ENCODE measurements at regions not wholly inside any gene's neighbourhood (a gene's known extent, or its start where the extent isn't known, plus 50 kb on each side); places are given as distances from the start of the nearest gene placed in this dataset.
"Not testable (repeated sequence)": the region's sequence is repeated elsewhere in the genome, so short reads cannot be mapped to it uniquely, and the experiment has no call there.

DNA sequence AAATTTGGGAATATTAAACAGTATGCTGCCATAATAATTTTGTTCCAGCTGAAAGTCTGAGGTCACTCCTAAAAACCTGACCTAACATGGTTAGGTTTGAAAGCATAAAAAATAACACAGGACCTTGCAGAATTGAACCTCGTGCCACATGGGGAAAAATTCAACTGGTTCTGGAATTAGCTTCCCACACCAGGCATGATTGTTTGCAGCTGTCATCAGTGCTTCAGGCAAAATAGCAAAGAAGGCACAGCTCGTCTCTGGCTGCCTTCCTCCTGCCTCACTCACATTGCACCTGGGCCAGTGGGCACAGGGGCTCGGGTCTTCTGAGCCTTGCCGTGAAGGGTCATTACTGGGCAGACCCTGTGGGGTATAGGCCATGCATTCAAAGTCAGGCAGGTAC, 153.8 kb upstream of the ARHGAP20 start:
- no peak for DNase-seq

DNA sequence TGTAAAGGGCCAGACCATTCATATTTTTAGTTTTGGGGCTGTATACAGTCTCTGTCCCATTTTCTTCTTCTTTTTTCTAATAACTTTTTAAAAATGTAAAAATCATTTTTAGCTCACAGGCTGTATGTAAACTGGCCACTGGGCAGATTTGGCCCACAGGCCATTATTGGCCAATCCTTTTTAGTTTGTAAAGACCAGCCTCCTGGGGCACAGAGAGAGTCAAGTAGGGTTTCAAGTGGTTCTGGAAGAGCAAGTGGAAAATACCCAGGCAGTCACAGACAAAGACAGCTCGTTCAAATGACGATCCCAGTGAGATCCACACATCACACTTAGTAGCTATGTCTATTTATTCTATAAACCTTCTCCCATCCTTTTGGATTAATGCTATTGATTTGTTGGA, 150.2 kb upstream of the ARHGAP20 start:
- no peak for DNase-seq

- DNase-seq, result no peak
These were observed 148.2 kb upstream of the ARHGAP20 start for GRCh38 chr11:110860461-110860860.

DNA sequence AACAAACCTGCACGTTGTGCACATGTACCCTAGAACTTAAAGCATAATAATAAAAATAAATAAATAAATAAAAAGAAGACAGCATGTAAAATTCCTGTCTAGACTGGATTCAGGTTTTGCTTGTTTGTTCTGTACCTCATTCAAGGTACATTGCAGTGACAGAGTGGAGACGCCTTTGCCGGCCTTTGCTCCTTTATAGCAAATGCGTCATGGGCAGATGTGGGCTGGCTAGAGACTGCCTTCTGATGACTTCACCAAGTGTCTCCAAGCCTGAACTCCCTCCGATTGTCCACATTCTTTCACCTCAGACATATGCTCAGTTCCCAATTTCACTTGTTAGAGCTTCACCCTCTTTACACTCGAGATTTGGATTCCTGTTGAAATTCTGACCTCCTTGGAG, 147.8 kb upstream of the ARHGAP20 start:
- no peak for DNase-seq

- DNase-seq, result no peak
These were observed 147.1 kb upstream of the ARHGAP20 start for GRCh38 chr11:110859240-110859840.

- DNase-seq, result no peak
These were observed 146.3 kb upstream of the ARHGAP20 start for GRCh38 chr11:110858547-110858921.

DNA sequence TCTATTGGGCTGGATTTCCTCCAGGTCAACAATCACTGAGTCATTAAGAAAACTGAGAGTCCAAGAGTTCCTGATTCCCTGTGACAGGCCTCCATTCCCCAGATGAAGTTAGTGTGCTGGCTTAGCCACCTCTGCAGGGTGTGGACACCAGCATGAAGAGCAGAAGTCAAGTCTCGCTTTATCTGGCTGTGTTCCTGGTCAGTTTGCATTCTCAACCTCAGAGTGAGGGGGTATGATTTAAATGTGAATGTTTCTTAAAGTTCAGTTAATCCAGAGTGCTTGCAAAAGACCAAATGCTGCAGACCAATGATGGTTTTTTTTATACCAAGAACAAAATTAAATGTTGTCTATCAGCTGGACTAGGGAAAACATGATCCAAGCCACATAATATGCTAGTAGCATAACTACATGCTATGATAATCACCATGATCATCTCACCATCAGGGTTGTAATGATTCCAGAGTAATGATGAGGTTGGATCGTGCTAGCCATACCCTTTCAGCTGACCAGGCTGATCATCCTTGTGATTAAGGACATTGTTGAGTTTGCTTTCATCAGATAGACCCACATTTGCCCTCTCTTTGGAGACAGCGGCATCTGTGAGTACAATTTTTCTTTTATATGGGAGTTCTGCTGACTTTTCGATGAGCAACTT, 145.8 kb upstream of the ARHGAP20 start:
- DNase-seq, result peak; percentile 34

DNA sequence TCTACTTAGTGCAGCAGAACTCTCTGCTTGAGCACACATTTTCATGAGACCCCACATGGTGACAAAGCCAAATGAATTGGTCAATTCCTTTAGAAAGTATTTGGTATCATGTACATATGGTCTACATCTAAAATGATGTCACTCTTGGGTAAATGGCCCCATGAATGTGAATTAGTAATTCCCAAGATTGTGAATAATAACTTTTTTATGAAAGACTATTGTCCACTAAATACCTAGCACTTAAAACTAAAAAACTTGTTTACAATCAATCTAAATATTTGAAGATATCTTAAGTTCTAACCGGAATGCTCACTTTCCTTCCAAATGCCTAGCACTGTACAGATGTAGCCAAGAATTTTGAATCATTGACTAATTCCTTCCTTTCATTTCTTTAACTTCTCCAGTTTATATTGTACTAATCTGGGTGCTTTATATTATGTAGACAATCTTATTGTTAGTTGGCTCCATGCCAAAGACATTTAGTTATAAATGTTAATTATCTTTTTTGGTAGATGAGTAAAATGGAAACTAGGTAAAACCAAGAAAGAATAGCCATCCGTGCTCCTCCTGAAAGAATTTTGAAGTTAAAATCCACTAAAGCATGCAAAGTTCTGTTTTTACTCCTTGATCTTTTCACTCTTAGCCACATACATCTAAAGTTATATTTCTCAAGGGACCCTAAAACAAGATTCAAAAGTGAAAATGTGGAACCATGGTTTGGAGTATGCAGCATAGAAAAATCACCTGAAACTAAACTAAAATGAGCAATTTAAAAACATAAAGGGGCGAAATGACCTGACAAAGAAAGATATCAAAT, 145.0 kb upstream of the ARHGAP20 start:
- DNase-seq, result peak; percentile 28

DNA sequence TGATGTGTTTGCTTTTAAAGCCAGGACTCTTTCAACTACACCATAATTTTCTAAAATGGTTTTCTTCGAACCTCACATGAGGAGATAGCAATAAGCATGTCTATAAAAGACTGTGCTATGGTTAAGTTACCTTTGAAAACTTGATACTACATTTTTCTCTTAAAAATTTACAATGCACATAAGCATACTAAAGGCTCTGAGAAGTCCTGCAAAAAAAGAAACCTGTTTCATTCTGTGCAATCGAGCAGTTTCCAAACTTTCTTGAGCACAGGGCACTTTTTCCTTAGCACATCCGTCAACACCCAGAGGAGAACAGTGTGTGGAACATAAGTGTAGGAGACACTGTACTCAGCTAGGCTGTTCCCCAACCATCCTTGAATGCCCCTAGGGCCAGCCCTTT, 144.1 kb upstream of the ARHGAP20 start:
- DNase-seq, result no peak

- peak; percentile 38 for DNase-seq
These were observed 143.0 kb upstream of the ARHGAP20 start for GRCh38 chr11:110855191-110855590.

- DNase-seq, result no peak
These were observed 140.8 kb upstream of the ARHGAP20 start for GRCh38 chr11:110852921-110853490.

- DNase-seq, result peak; percentile 57
These were observed 138.6 kb upstream of the ARHGAP20 start for GRCh38 chr11:110850846-110851245.

- not testable (repeated sequence) for DNase-seq
These were observed 130.8 kb upstream of the ARHGAP20 start for GRCh38 chr11:110843053-110843452.

GRCh38 chr11:110838808-110839207, 126.6 kb upstream of the ARHGAP20 start:
- DNase-seq, result no peak

- DNase-seq, result no peak
These were observed 125.4 kb upstream of the ARHGAP20 start for GRCh38 chr11:110837603-110838002.

DNA sequence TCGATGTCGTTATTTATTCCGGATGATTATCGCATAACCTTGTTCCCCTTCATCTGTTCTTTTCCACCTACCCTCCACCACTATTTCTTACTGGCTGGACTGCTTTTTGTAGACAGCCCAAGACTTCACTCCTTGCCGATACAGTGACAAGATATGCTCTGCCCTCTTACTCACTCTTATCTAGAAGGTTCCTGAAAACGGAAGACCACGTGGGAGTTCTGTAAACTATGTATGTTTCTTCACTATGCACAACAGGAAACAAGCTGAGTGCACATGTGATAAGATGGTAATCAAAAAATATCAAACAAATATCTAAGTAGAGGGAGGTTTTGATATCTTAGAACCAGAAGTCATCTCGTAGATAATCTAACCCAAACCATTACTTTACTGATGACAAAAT, 122.9 kb upstream of the ARHGAP20 start:
- DNase-seq, result no peak

GRCh38 chr11:110833033-110833484, 120.8 kb upstream of the ARHGAP20 start:
- peak; percentile 71 for DNase-seq

DNA sequence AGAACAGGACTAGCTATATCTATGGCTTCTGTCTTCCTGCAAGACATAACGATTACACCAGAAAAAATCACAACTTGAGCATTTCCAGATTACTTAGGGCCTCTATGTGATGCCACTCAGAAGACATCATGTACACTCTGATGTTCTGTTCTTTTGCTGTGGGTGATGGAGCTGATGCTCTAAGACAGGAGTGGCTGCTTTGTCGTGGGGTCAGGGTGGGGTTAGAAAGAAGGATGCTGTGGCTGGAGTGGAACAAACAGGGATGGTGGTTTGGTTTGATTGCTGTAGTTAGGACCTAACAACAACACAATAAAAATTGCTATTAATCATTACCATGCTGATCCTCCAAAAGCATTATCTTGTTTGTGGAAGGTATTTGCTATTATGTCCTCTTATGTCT, 120.3 kb upstream of the ARHGAP20 start:
- DNase-seq, result no peak

- no peak for DNase-seq
These were observed 119.8 kb upstream of the ARHGAP20 start for GRCh38 chr11:110832080-110832479.

DNA sequence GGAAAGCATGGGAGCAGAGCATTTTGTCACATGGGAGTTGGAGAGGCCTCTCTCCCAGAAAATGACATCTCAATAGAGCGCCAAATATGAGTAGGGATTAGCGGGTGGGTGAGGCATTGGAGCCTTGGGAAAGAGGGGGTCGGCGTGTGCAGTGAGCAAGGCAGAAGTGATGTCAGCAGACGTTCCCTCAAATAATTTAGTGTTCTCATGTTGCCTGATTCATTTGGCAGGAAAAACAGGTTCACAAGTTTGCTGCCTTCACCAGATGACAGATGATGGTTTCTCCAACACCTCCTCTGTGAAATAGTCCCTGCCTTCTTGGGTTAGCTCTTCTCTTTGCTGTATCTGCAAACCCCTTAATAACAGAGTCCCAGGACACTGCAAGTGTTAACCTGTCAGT, 118.5 kb upstream of the ARHGAP20 start:
- DNase-seq, result peak; percentile 38

DNA sequence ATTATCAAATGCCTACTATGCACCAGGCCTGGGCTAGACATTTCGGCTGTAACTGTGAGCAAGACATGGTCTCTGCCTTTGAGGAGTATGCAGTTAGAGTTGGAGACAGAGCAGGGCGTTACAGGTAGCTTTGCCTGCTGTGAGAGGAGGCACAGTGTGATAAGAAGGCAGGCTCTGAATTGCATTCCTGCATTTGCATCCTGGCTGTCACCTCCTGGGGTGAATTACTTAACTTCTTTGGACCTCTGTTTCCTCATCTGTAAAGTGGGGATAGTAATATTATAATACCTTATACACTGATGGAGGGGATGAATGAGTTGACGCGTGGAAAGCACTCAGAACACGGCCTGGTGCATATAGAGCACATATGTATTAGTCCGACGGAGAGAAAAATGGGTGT, 118.1 kb upstream of the ARHGAP20 start:
- no peak for DNase-seq

- peak; percentile 24 for DNase-seq
These were observed 117.6 kb upstream of the ARHGAP20 start for GRCh38 chr11:110829873-110830272.

DNA sequence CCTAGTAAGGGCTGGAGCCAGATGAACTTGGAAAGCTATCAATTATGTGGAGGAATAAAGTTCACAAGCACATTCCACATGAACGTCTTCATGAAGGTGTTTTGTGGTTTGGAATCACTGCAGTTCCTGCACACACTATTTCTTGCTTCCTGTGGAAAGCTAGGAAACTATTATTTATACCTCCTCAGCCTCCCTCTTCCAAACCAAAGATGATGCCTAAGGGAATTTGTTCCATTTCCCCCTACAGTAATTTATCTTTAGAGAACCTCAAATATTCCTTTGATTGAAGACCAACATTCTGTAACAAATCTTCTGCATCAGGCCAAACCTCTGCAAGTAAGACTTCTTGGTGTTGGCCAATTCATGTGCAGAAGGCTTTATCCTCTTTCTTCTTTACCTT, 115.8 kb upstream of the ARHGAP20 start:
- DNase-seq, result peak; percentile 42

DNA sequence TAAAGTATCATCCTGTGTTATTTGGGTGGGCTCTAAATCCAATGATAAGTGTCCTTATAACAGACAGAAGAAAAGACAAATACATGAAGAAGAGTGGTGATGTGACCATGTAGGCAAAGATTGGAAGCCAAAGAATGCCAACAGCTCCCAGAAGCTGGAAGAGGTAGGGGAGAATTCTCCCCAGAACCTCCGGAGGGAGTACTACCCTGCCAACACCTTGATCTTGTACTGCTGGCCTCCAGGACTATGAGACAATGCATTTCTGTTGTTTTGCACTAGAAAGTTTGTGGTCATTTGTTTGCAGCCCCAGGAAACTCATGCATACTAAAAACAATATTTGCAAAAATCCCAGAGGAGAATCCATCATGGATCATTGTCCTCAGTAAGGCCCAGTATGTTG, 115.0 kb upstream of the ARHGAP20 start:
- DNase-seq, result no peak

Measured in fibroblast of skin of right quadriceps (primary cell).